Ammon's horn (tissue), 1 donor: ENCODE measurements at regions not wholly inside any gene's neighbourhood (a gene's known extent, or its start where the extent isn't known, plus 50 kb on each side); places are given as distances from the start of the nearest gene placed in this dataset.

ENCODE experiments used
- DNase-seq: peaks from one replicate; pipeline ENCODE4 v3.0.0-alpha.2; 2016; ENCODE audit warnings: low spot score

GRCh38 chr10:91576096-91576545 lies 56.8 kb downstream of the PPP1R3C start:
- no peak for DNase-seq

GRCh38 chr10:91575044-91575610 lies 57.7 kb downstream of the PPP1R3C start:
- peak; percentile 67 for DNase-seq

- DNase-seq, result no peak
Measured at GRCh38 chr10:91574236-91574635, 58.6 kb downstream of the PPP1R3C start.

- DNase-seq, result no peak
Measured at GRCh38 chr10:91573320-91573719, 59.6 kb downstream of the PPP1R3C start.

- no peak for DNase-seq
Measured at GRCh38 chr10:91571671-91572070, 61.2 kb downstream of the PPP1R3C start.

GRCh38 chr10:91570220-91570619 lies 62.7 kb downstream of the PPP1R3C start:
- DNase-seq, result no peak

GRCh38 chr10:91569522-91569921 lies 63.3 kb downstream of the PPP1R3C start:
- DNase-seq, result no peak

- DNase-seq, result no peak
Measured at GRCh38 chr10:91567815-91568214, 65.1 kb downstream of the PPP1R3C start.

- DNase-seq, result no peak
Measured at GRCh38 chr10:91566115-91566514, 66.8 kb downstream of the PPP1R3C start.

GRCh38 chr10:91565226-91565625 lies 67.6 kb downstream of the PPP1R3C start:
- no peak for DNase-seq

GRCh38 chr10:91564508-91564907 lies 68.4 kb downstream of the PPP1R3C start:
- no peak for DNase-seq
